HEK293 (cell line): ENCODE measurements at regions not wholly inside any gene's neighbourhood (a gene's known extent, or its start where the extent isn't known, plus 50 kb on each side); places are given as distances from the start of the nearest gene placed in this dataset.

Experiments
- CTCF ChIA-PET: fragments of 350-600 bp; formaldehyde crosslinking; extraction: SDS; loops from one replicate; lab custom pipeline; 2021; ENCODE audit warnings: antibody characterized with exemption; lab: Yijun Ruan, JAX
- POLR2A ChIA-PET: fragments of 300-600 bp; formaldehyde crosslinking; extraction: SDS; loops from one replicate; lab custom pipeline; 2020; ENCODE audit warnings: antibody characterized with exemption, inconsistent platforms; lab: Yijun Ruan, JAX
- H3K27ac ChIP-seq: fragments of 200-500 bp; sonication (Bioruptor generic); 2 replicates; pipeline ENCODE4 v1.5.1; 2014; ENCODE audit warnings: low read depth, low read length, control low read depth, inconsistent platforms; ENCODE audit errors: extremely low read depth
- H3K36me3 ChIP-seq, 2 experiments: fragments of 200-500 bp in 1 of 2; sonication (Bioruptor generic) in 1 of 2; 1 replicate in 1 of 2; 2 replicates in 1 of 2; pipeline ENCODE4 v1.5.1; 2014 to 2017; ENCODE audit warnings: inconsistent platforms in 2 of 2, low read length in 2 of 2; ENCODE audit not compliant: control insufficient read depth in 2 of 2, insufficient read depth in 1 of 2
- H3K4me1 ChIP-seq: fragments of 200-500 bp; sonication (Bioruptor generic); 2 replicates; pipeline ENCODE4 v1.5.1; 2014; ENCODE audit warnings: mild to moderate bottlenecking, low read length, inconsistent platforms; ENCODE audit not compliant: control insufficient read depth, insufficient read depth
- H3K4me3 ChIP-seq: 2 replicates; pipeline ENCODE4 v1.5.1; 2011; ENCODE audit warnings: low read depth, mild to moderate bottlenecking, control low read depth, low read length, moderate library complexity
- H3K9me3 ChIP-seq: fragments of 200-500 bp; sonication (Bioruptor generic); 2 replicates; pipeline ENCODE4 v1.5.1; 2014; ENCODE audit warnings: low read depth, low read length, inconsistent platforms; ENCODE audit not compliant: control insufficient read depth, insufficient read depth
- EGR2 ChIP-seq: fragments of 450-650 bp; formaldehyde crosslinking; IDR thresholded peaks from 2 replicates; pipeline ENCODE4 v1.5.1; 2016; ENCODE audit warnings: low read depth, missing biosample characterization, missing genetic modification characterization
- KLF16 ChIP-seq: fragments of 450-650 bp; formaldehyde crosslinking; IDR thresholded peaks from 2 replicates; pipeline ENCODE4 v1.5.1; 2017; ENCODE audit warnings: missing biosample characterization, missing genetic modification characterization
- KLF17 ChIP-seq: fragments of 450-650 bp; formaldehyde crosslinking; IDR thresholded peaks from 2 replicates; pipeline ENCODE4 v1.5.1; 2016; ENCODE audit warnings: missing biosample characterization, missing genetic modification characterization
- OVOL3 ChIP-seq: fragments of 450-650 bp; formaldehyde crosslinking; IDR thresholded peaks from 2 replicates; pipeline ENCODE4 v1.5.1; 2016; ENCODE audit warnings: missing biosample characterization, missing genetic modification characterization
- SCRT2 ChIP-seq: fragments of 450-650 bp; formaldehyde crosslinking; IDR thresholded peaks from 2 replicates; pipeline ENCODE4 v1.5.1; 2016; ENCODE audit warnings: missing biosample characterization, missing genetic modification characterization
- SP2 ChIP-seq: fragments of 450-650 bp; formaldehyde crosslinking; IDR thresholded peaks from 2 replicates; pipeline ENCODE4 v1.5.1; 2016; ENCODE audit warnings: missing biosample characterization, missing genetic modification characterization
- SP7 ChIP-seq: fragments of 450-650 bp; formaldehyde crosslinking; IDR thresholded peaks from 2 replicates; pipeline ENCODE4 v1.5.1; 2016; ENCODE audit warnings: missing biosample characterization, missing genetic modification characterization
- ZBTB17 ChIP-seq: fragments of 450-650 bp; formaldehyde crosslinking; IDR thresholded peaks from 2 replicates; pipeline ENCODE4 v1.5.1; 2016; ENCODE audit warnings: missing biosample characterization, missing genetic modification characterization
- ZBTB44 ChIP-seq: fragments of 450-650 bp; IDR thresholded peaks from 2 replicates; pipeline ENCODE4 v1.5.1; 2018; ENCODE audit warnings: missing biosample characterization, mild to moderate bottlenecking, missing genetic modification characterization
- ZFP41 ChIP-seq: fragments of 450-650 bp; formaldehyde crosslinking; IDR thresholded peaks from 2 replicates; pipeline ENCODE4 v1.5.1; 2016; ENCODE audit warnings: missing biosample characterization, missing genetic modification characterization, borderline replicate concordance
- ZNF140 ChIP-seq: fragments of 450-650 bp; formaldehyde crosslinking; IDR thresholded peaks from 2 replicates; pipeline ENCODE4 v1.5.1; 2016; ENCODE audit warnings: missing biosample characterization, missing genetic modification characterization
- ZNF214 ChIP-seq: fragments of 450-650 bp; formaldehyde crosslinking; IDR thresholded peaks from 2 replicates; pipeline ENCODE4 v1.5.1; 2017; ENCODE audit warnings: missing biosample characterization, mild to moderate bottlenecking, missing genetic modification characterization, borderline replicate concordance
- ZNF324 ChIP-seq: fragments of 450-650 bp; formaldehyde crosslinking; IDR thresholded peaks from 2 replicates; pipeline ENCODE4 v1.5.1; 2016; ENCODE audit warnings: missing biosample characterization, missing genetic modification characterization
- ZNF530 ChIP-seq: fragments of 450-650 bp; formaldehyde crosslinking; IDR thresholded peaks from 2 replicates; pipeline ENCODE4 v1.5.1; 2016; ENCODE audit warnings: low read depth, missing biosample characterization, missing genetic modification characterization
- ZNF549 ChIP-seq: fragments of 450-650 bp; IDR thresholded peaks from 2 replicates; pipeline ENCODE4 v1.5.1; 2018; ENCODE audit warnings: missing biosample characterization, missing genetic modification characterization, mild to moderate bottlenecking, inconsistent platforms, moderate library complexity
- ZNF558 ChIP-seq: fragments of 450-650 bp; formaldehyde crosslinking; IDR thresholded peaks from 2 replicates; pipeline ENCODE4 v1.5.1; 2016; ENCODE audit warnings: missing biosample characterization, missing genetic modification characterization
- ZNF560 ChIP-seq: fragments of 450-650 bp; formaldehyde crosslinking; IDR thresholded peaks from 2 replicates; pipeline ENCODE4 v1.5.1; 2017; ENCODE audit warnings: missing biosample characterization, missing genetic modification characterization, borderline replicate concordance
- ZNF585B ChIP-seq: fragments of 450-650 bp; formaldehyde crosslinking; IDR thresholded peaks from 2 replicates; pipeline ENCODE4 v1.5.1; 2016; ENCODE audit warnings: missing biosample characterization, missing genetic modification characterization
- ZNF664 ChIP-seq: fragments of 450-650 bp; formaldehyde crosslinking; IDR thresholded peaks from 2 replicates; pipeline ENCODE4 v1.5.1; 2016; ENCODE audit warnings: missing biosample characterization, missing genetic modification characterization
- ZNF776 ChIP-seq: fragments of 450-650 bp; formaldehyde crosslinking; IDR thresholded peaks from 2 replicates; pipeline ENCODE4 v1.5.0; 2017; ENCODE audit warnings: missing biosample characterization, missing genetic modification characterization, borderline replicate concordance
- TF ChIP-seq, protein P1 (sequence below): fragments of 450-650 bp; formaldehyde crosslinking; conservative IDR thresholded peaks from 2 replicates; pipeline ENCODE4 v1.5.1; 2016; ENCODE audit warnings: low read depth, missing biosample characterization, missing genetic modification characterization

DNA sequence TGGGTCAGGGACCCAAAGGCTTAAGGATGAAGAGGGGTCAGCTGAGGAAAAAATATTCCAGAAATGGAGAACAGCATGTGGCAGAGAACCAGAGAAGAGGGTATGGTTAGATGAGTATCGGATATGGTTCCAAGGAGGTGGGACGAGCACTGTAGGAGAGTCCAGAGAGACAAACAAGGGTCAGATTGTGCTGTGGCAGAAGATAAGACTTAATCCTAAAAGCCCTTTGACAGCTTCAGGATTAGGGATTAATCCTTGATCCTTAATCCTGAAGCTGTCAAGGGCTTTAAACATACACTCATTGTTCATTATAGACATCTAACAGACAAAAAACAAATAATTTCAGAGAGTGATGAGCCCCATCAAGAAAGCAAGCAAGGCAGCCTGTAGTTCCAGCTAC lies 124.0 kb downstream of the SPTSSA start:
- no peak overlapping the region for H3K27ac ChIP-seq
- H3K9me3 ChIP-seq: no peaks in the 10 kb centered on the region
- H3K4me3 ChIP-seq: no peak overlapping the region
- POLR2A ChIA-PET: no interaction called here
- H3K4me1 ChIP-seq: no peaks in the 10 kb centered on the region
- no peak for TF ChIP-seq ZNF140 (tag by site-specific recombination)
- TF ChIP-seq ZNF324 (tag by site-specific recombination): no peak
- no peak for TF ChIP-seq ZNF776 (tag by site-specific recombination)
- TF ChIP-seq ZFP41 (tag by site-specific recombination): no peak
- no peak for TF ChIP-seq ZBTB44
- TF ChIP-seq SP2 (tag by site-specific recombination): no peak
- TF ChIP-seq KLF17 (tag by site-specific recombination): no peak
- TF ChIP-seq, all 188 proteins: peak for 0
- H3K36me3 ChIP-seq: no peaks in the 10 kb centered on the region
- CTCF ChIA-PET: interaction anchor here (0.7 to 0.8 kb wide), 2 partner anchors 9 to 671 kb away, joined by 3 read pairs; no protein-coding TSS in a partner anchor

GRCh38 chr14:34336501-34336900 lies 125.5 kb downstream of the SPTSSA start:
- no peaks in the 10 kb centered on the region for H3K9me3 ChIP-seq
- CTCF ChIA-PET: interaction anchor here (0.6 kb wide), 1 partner anchor 1343 kb away, joined by 3 read pairs; no protein-coding TSS in a partner anchor
- no peak overlapping the region for H3K27ac ChIP-seq
- H3K36me3 ChIP-seq: no peaks in the 10 kb centered on the region
- TF ChIP-seq EGR2 (tag by site-specific recombination) (no peak), OVOL3 (tag by site-specific recombination) (no peak), ZBTB17 (no peak), ZNF530 (tag by site-specific recombination) (no peak), KLF16 (tag by site-specific recombination) (no peak), ZNF549 (no peak), ZNF214 (tag by site-specific recombination) (no peak), ZNF558 (tag by site-specific recombination) (no peak), SCRT2 (tag by site-specific recombination) (no peak), ZNF664 (tag by site-specific recombination) (no peak), ZNF560 (tag by site-specific recombination) (no peak)
- no peaks in the 10 kb centered on the region for H3K4me1 ChIP-seq
- POLR2A ChIA-PET: no interaction called here
- H3K4me3 ChIP-seq: no peak overlapping the region

- Histone ChIP-seq H3K4me1 (no peaks in the 10 kb centered on the region), H3K36me3 (no peaks in the 10 kb centered on the region), H3K4me3 (no peak overlapping the region), H3K9me3 (no peaks in the 10 kb centered on the region), H3K27ac (no peak overlapping the region)
- CTCF ChIA-PET: interaction anchor here (0.6 kb wide), 1 partner anchor 1343 kb away, joined by 3 read pairs; no protein-coding TSS in a partner anchor
- POLR2A ChIA-PET: no interaction called here
- TF ChIP-seq ZNF585B (tag by site-specific recombination): no peak
- TF ChIP-seq SP7 (tag by site-specific recombination): no peak
- TF ChIP-seq, protein P1, sequence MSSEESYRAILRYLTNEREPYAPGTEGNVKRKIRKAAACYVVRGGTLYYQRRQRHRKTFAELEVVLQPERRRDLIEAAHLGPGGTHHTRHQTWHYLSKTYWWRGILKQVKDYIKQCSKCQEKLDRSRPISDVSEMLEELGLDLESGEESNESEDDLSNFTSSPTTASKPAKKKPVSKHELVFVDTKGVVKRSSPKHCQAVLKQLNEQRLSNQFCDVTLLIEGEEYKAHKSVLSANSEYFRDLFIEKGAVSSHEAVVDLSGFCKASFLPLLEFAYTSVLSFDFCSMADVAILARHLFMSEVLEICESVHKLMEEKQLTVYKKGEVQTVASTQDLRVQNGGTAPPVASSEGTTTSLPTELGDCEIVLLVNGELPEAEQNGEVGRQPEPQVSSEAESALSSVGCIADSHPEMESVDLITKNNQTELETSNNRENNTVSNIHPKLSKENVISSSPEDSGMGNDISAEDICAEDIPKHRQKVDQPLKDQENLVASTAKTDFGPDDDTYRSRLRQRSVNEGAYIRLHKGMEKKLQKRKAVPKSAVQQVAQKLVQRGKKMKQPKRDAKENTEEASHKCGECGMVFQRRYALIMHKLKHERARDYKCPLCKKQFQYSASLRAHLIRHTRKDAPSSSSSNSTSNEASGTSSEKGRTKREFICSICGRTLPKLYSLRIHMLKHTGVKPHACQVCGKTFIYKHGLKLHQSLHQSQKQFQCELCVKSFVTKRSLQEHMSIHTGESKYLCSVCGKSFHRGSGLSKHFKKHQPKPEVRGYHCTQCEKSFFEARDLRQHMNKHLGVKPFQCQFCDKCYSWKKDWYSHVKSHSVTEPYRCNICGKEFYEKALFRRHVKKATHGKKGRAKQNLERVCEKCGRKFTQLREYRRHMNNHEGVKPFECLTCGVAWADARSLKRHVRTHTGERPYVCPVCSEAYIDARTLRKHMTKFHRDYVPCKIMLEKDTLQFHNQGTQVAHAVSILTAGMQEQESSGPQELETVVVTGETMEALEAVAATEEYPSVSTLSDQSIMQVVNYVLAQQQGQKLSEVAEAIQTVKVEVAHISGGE (tag by site-specific recombination): no peak
- no peak for TF ChIP-seq KLF16 (tag by site-specific recombination)
These were observed 126.1 kb downstream of the SPTSSA start for GRCh38 chr14:34335968-34336367.
